ENCODE measurements at regions not wholly inside any gene's neighbourhood (a gene's known extent, or its start where the extent isn't known, plus 50 kb on each side); places are given as distances from the start of the nearest gene placed in this dataset.

GRCh38 chr5:91794856-91795548 lies 411.9 kb upstream of the ARRDC3 start:
- H3K9me2 ChIP-seq (ENCODE audit: insufficient read depth, low read length), result no peaks in the 10 kb centered on the region
- no peaks in the 10 kb centered on the region for H3K79me2 ChIP-seq (ENCODE audit: insufficient read depth, low read depth, low read length)
- no peak overlapping the region for H3K4me2 ChIP-seq (ENCODE audit: low read length)
- no peak overlapping the region for H2AFZ ChIP-seq (ENCODE audit: low read length)
- ChIA-PET CTCF (ENCODE audit: unreplicated experiment) (no interaction called here), POLR2A (no interaction called here)
- H4K20me1 ChIP-seq (ENCODE audit: insufficient read depth, low read length), result no peaks in the 10 kb centered on the region
- no peak overlapping the region for H3K4me3 ChIP-seq (ENCODE audit: low read depth, low read length, poor library complexity, severe bottlenecking)
- no peak for TF ChIP-seq CTCF (conservative IDR thresholded peaks at IDR 0.05; ENCODE audit: low read length)
- no peak for TF ChIP-seq EZH2phosphoT487 (IDR thresholded peaks at IDR 0.05; ENCODE audit: borderline replicate concordance, low read depth, low read length)
- DNase-seq (ENCODE audit: low spot score), result no peak
- H3K4me1 ChIP-seq (ENCODE audit: insufficient read depth, low read length, poor library complexity, severe bottlenecking), result no peaks in the 10 kb centered on the region
- H3K27ac ChIP-seq (ENCODE audit: low read depth, low read length, poor library complexity, severe bottlenecking), result no peak overlapping the region
- BruUV-seq (replicated peaks), result no TSS peak
- no peaks in the 10 kb centered on the region for H3K9me3 ChIP-seq (ENCODE audit: low read length)
- no peaks in the 10 kb centered on the region for H3K36me3 ChIP-seq (ENCODE audit: insufficient read depth, low read length)
- intact Hi-C loops (cut with micrococcal nuclease; ENCODE audit: unreplicated experiment), result no loop called here

GRCh38 chr5:91794455-91794854 lies 411.3 kb upstream of the ARRDC3 start:
- BruUV-seq (replicated peaks), result no TSS peak
- Histone ChIP-seq H3K36me3 (ENCODE audit: insufficient read depth, low read length) (no peaks in the 10 kb centered on the region), H3K27ac (ENCODE audit: low read depth, low read length, poor library complexity, severe bottlenecking) (no peak overlapping the region), H3K4me1 (ENCODE audit: insufficient read depth, low read length, poor library complexity, severe bottlenecking) (no peaks in the 10 kb centered on the region), H3K79me2 (ENCODE audit: insufficient read depth, low read depth, low read length) (no peaks in the 10 kb centered on the region), H3K4me3 (ENCODE audit: low read depth, low read length, poor library complexity, severe bottlenecking) (no peak overlapping the region), H3K4me2 (ENCODE audit: low read length) (no peak overlapping the region), H3K9me2 (ENCODE audit: insufficient read depth, low read length) (no peaks in the 10 kb centered on the region), H4K20me1 (ENCODE audit: insufficient read depth, low read length) (no peaks in the 10 kb centered on the region), H2AFZ (ENCODE audit: low read length) (no peak overlapping the region), H3K9me3 (ENCODE audit: low read length) (no peaks in the 10 kb centered on the region)
- CTCF ChIA-PET (ENCODE audit: unreplicated experiment), result no interaction called here
- no peak for DNase-seq (ENCODE audit: low spot score)
- POLR2A ChIA-PET, result no interaction called here
- TF ChIP-seq CTCF (conservative IDR thresholded peaks at IDR 0.05; ENCODE audit: low read length) (no peak), EZH2phosphoT487 (IDR thresholded peaks at IDR 0.05; ENCODE audit: borderline replicate concordance, low read depth, low read length) (no peak)
- intact Hi-C loops (cut with micrococcal nuclease; ENCODE audit: unreplicated experiment), result no loop called here

GRCh38 chr5:91787718-91788117 lies 404.6 kb upstream of the ARRDC3 start:
- DNase-seq (ENCODE audit: low spot score), result no peak
- no peak overlapping the region for H3K27ac ChIP-seq (ENCODE audit: low read depth, low read length, poor library complexity, severe bottlenecking)
- intact Hi-C loops (cut with micrococcal nuclease; ENCODE audit: unreplicated experiment), result no loop called here
- H3K79me2 ChIP-seq (ENCODE audit: insufficient read depth, low read depth, low read length), result no peaks in the 10 kb centered on the region
- H3K4me1 ChIP-seq (ENCODE audit: insufficient read depth, low read length, poor library complexity, severe bottlenecking), result no peaks in the 10 kb centered on the region
- no peaks in the 10 kb centered on the region for H3K36me3 ChIP-seq (ENCODE audit: insufficient read depth, low read length)
- no peak overlapping the region for H3K4me3 ChIP-seq (ENCODE audit: low read depth, low read length, poor library complexity, severe bottlenecking)
- ChIA-PET CTCF (ENCODE audit: unreplicated experiment) (no interaction called here), POLR2A (no interaction called here)
- BruUV-seq (replicated peaks), result no TSS peak
- no peak overlapping the region for H3K4me2 ChIP-seq (ENCODE audit: low read length)
- TF ChIP-seq CTCF (conservative IDR thresholded peaks at IDR 0.05; ENCODE audit: low read length) (no peak), EZH2phosphoT487 (IDR thresholded peaks at IDR 0.05; ENCODE audit: borderline replicate concordance, low read depth, low read length) (no peak)
- no peaks in the 10 kb centered on the region for H4K20me1 ChIP-seq (ENCODE audit: insufficient read depth, low read length)
- H3K9me3 ChIP-seq (ENCODE audit: low read length), result no peaks in the 10 kb centered on the region
- no peaks in the 10 kb centered on the region for H3K9me2 ChIP-seq (ENCODE audit: insufficient read depth, low read length)
- no peak overlapping the region for H2AFZ ChIP-seq (ENCODE audit: low read length)

Measured in OCI-LY7 (cell line).